GM20000 (cell line): ENCODE measurements at regions not wholly inside any gene's neighbourhood (a gene's known extent, or its start where the extent isn't known, plus 50 kb on each side); places are given as distances from the start of the nearest gene placed in this dataset.

Experiments used
- DNase-seq: peaks from one replicate; pipeline ENCODE4 v3.0.0; 2012; ENCODE audit warnings: low spot score
- CTCF ChIP-seq: IDR thresholded peaks from 2 replicates; pipeline ENCODE4 v1.5.1; 2012; ENCODE audit warnings: mild to moderate bottlenecking, control low read depth; ENCODE audit errors: extremely low read depth, missing control alignments

GRCh38 chr13:82827724-82828123 lies 1054.5 kb downstream of the SLITRK1 start:
- TF ChIP-seq CTCF = no peak
- no peak for DNase-seq

GRCh38 chr13:82822935-82823334 lies 1059.3 kb downstream of the SLITRK1 start:
- no peak for TF ChIP-seq CTCF
- no peak for DNase-seq

GRCh38 chr13:82817133-82817532 lies 1065.1 kb downstream of the SLITRK1 start:
- no peak for TF ChIP-seq CTCF
- DNase-seq = no peak

- DNase-seq = no peak
- no peak for TF ChIP-seq CTCF
Measured at GRCh38 chr13:82815791-82816190, 1066.5 kb downstream of the SLITRK1 start.

GRCh38 chr13:82803341-82803740 lies 1078.9 kb downstream of the SLITRK1 start:
- DNase-seq = no peak
- TF ChIP-seq CTCF = no peak

- TF ChIP-seq CTCF = no peak
- no peak for DNase-seq
Measured at GRCh38 chr13:82802528-82802927, 1079.7 kb downstream of the SLITRK1 start.

GRCh38 chr13:82800391-82800790 lies 1081.9 kb downstream of the SLITRK1 start:
- TF ChIP-seq CTCF = no peak
- DNase-seq = no peak
